IMR-90 (cell line): ENCODE measurements at regions not wholly inside any gene's neighbourhood (a gene's known extent, or its start where the extent isn't known, plus 50 kb on each side); places are given as distances from the start of the nearest gene placed in this dataset.

Experiments used
- CHD1 ChIP-seq: IDR thresholded peaks from 2 replicates; pipeline ENCODE4 v1.6.1; 2012; ENCODE audit warnings: low read depth, low read length, improper control_type of control experiment
- FOS ChIP-seq: fragments of 150-350 bp; IDR thresholded peaks from 2 replicates; pipeline ENCODE4 v1.6.1; 2016; ENCODE audit warnings: low read depth, low read length
- POLR2A ChIP-seq: IDR thresholded peaks from 2 replicates; pipeline ENCODE4 v1.6.1; 2012; ENCODE audit warnings: mild to moderate bottlenecking, low read depth, low read length
- SMC3 ChIP-seq: fragments of 150-350 bp; IDR thresholded peaks from 2 replicates; pipeline ENCODE4 v1.6.1; 2016; ENCODE audit warnings: low read depth, mild to moderate bottlenecking, antibody characterized with exemption, low read length, moderate library complexity
- TF ChIP-seq, protein P1 (sequence below): conservative IDR thresholded peaks from 2 replicates; pipeline ENCODE4 v1.5.1; 2012; ENCODE audit warnings: mild to moderate bottlenecking, low read depth, low read length, improper control_type of control experiment

- TF ChIP-seq, protein P1, sequence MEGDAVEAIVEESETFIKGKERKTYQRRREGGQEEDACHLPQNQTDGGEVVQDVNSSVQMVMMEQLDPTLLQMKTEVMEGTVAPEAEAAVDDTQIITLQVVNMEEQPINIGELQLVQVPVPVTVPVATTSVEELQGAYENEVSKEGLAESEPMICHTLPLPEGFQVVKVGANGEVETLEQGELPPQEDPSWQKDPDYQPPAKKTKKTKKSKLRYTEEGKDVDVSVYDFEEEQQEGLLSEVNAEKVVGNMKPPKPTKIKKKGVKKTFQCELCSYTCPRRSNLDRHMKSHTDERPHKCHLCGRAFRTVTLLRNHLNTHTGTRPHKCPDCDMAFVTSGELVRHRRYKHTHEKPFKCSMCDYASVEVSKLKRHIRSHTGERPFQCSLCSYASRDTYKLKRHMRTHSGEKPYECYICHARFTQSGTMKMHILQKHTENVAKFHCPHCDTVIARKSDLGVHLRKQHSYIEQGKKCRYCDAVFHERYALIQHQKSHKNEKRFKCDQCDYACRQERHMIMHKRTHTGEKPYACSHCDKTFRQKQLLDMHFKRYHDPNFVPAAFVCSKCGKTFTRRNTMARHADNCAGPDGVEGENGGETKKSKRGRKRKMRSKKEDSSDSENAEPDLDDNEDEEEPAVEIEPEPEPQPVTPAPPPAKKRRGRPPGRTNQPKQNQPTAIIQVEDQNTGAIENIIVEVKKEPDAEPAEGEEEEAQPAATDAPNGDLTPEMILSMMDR, result no peak
- no peak for TF ChIP-seq POLR2A
- TF ChIP-seq FOS, result no peak
- TF ChIP-seq SMC3, result no peak
- no peak for TF ChIP-seq CHD1
These were observed 427.9 kb downstream of the CD83 start for GRCh38 chr6:14545496-14545895.
